Activated T-helper 1 cell treated with Interleukin-2 at 50 U/mL for 16 hours (primary cell): ENCODE measurements at regions not wholly inside any gene's neighbourhood (a gene's known extent, or its start where the extent isn't known, plus 50 kb on each side); places are given as distances from the start of the nearest gene placed in this dataset.

ENCODE experiments used
- DNase-seq: peaks from one replicate; pipeline ENCODE4 v3.0.0-alpha.2; 2020; ENCODE audit warnings: low read depth

DNA sequence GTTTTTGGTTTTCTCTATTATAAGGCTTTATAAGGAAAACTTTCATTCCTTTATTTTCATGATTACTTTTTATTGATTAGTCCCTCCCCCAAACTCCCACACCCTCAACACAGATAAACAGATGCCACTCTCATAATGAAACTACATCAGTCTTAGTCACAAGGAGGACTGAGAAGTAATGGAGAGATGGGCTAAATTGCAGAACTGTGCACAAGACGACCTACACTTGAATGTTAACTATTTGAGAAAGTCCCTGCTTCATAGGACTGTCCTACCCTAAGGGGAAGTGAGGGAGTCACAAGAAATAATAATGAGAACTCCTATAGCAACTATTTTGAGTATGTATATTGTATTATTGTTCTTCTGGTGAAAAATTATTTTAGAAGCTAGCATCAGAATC lies 360.8 kb downstream of the RBM43 start:
- no peak for DNase-seq

DNA sequence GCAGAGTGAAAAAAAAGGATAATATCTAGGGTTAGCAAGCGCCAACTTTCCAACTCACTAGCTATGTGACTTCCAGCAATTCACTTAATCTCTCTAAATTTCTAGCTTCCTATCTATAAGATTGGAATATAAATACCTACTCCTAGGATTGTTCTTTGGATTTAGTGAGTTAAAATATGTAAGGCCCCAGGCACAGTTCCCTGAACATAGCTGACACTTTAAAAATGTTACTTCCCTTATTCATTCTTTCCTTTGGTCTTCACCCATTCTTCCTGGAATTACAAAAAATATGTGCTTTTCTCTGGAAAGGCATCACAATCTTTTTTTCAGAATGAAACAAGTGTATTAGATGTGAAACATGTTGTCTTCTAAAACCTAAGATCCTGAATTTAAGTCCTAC lies 365.7 kb downstream of the RBM43 start:
- DNase-seq = no peak

DNA sequence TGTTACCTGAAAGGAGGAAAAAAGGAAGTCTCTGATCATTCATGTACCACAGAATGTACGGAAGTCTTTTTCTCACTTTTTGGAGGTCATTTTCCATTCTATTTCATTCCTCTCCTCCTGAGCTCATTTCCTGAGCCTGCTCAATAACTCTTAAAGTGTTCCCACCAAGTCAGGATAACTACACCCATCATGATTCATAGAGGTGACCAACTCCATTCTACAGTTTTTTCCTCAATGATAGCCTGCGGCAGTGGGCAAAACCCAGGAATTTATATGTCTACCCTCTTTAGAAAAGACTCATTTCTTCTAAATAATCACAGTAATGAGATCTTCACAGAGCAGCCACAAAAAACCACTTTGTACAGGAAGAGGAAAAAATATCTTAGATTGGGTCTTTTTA lies 372.5 kb downstream of the RBM43 start:
- no peak for DNase-seq

DNA sequence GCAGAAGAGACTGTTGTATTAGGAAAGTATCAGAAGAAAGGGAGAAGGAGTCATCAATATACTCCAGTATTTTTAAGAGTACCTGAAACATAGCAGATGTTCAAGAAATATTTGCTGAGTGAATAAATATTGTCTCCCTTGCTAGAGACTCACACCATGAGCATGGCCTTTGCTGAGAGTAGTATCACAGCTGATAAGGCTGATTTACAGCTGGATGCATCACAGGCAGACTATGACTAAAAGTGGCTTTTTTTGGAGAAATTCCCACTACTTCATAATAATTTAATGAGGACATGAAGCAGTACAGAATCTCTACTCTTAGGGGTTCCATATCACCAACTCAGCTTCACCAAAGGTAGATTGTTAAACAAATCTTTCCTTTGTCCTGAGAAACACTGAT lies 373.3 kb downstream of the RBM43 start:
- no peak for DNase-seq

DNA sequence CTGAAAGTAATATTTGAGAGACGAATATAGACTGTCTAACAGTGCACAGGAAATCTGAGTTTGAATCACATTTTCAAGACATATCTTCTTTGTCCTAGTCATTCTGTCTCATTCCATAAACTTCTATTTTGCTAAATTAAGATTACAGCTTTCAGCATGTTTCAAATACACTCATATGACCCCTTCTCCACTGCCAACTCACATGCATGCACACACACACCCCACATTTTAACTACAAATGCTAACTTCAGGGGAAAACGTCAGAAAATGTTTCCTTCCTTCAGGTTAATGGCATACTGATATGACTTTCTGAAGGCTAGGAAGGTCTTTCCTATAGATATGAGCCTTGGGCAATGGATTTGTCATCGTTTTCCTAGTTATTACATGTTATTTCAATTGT lies 373.7 kb downstream of the RBM43 start:
- DNase-seq = no peak

DNA sequence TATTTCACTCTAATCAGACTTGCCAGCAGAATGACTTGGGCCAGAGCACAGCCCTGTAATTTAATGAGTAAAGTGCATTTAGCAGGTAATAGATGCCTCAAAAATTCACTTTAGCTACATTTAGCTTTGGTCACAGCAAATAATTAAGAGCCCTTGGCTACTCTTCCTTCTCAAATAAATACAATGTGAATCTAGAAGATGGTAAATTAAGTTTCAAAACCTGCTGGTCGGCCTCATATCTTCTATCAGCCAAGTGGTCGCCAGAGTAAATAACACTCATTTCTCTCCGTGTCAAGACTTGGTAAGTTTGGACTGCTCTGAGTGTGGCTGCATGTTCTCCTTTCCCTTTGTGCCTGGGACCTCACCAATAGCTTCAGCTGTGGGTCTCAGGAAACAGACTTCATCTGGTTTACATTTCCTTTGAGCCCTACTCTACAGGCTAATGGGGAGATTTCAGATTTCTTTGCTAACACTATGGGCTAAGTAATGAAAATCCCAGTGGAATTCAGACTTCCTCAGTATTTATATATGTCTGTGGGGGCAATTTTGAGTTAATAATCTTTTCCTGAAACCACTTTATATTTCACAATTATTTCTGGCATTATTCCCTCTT lies 375.8 kb downstream of the RBM43 start:
- DNase-seq = no peak

DNA sequence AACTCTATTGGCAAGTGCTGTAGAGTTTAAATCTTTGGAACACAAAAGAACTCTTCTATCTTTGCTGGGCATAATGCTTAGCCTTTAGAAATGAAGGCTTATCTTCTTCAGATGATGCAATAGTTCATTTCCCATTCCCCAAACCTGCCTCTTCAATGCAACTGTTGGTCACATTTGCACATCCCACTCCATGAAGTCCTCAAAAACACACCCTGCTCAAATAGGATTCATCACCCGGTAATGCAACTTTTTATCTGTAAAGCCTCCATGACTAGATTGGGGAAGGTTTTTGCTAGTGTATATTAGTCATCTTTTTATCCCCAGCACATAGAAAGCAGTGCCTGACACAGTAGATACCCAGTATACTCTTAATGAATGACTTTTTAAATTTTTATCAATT lies 376.4 kb downstream of the RBM43 start:
- no peak for DNase-seq

DNA sequence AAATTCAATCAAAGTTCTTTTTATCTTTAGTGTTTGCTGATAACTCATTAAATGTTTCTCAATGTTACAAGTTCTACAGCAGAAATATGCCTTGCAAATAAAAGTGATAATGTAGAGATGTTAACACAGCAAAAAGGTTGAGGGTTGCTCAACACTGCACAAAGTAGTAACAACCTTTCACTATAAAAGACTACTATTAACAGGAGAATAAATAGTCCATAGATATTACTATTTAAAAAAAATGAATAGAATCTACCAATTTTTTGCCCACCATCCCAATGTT lies 378.1 kb downstream of the RBM43 start:
- DNase-seq = no peak

DNA sequence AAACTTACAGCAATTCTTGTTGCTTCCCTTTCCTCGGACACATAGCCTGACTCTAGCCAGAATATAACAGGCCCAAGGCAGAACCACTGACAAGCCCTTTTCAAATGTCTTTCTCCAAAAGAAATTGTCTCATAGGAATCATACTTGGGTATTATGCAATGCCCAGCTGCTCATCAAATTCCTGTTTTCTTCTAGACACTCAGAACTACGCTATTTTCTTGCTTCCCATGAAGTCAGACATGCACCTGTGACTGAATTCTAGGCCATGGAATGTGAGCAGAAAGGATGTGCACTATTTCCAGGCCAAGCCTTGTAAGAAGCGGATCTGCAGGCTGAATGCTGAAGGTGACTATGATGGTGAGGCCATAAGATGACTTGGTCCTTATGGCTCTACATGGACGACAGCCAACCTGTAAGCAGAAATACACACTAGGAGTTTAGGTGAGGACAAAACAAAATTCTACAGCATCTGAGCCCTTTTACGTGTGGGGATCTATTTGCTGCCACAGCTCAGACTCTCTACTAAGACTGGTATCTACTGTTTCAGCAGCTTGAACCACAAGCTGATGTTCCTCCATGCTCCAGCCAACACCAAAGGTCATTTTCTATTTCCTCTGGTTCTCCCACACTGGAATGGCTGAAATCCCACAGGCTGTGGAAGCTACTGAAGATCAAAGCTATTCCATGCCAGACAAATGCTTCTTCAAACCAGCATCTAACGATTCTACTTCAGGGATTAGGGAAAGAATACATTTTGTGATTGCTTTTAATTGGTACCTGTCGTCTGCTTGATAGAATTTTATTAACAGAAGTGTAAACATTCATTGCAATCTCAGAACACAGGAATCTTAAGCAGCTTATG lies 378.7 kb downstream of the RBM43 start:
- no peak for DNase-seq

DNA sequence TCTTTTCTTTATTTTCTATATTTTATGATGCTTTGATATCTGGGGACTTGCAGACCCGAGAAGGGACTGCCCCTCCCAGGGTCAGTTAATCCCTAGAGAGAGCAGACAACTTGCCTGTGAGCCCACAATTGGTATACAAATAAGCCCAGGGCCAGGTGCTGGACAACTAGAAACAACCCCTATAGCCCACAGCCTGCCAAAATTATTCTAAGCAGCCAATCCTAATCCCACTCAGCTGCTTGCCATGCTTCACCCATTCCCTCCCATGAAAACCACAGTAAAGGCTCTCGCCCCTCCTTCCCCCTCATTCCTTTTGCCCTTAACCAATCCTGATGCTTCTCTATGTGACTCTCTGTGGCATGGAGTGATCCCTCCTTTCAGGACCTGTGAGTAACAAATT lies 380.7 kb downstream of the RBM43 start:
- no peak for DNase-seq

DNA sequence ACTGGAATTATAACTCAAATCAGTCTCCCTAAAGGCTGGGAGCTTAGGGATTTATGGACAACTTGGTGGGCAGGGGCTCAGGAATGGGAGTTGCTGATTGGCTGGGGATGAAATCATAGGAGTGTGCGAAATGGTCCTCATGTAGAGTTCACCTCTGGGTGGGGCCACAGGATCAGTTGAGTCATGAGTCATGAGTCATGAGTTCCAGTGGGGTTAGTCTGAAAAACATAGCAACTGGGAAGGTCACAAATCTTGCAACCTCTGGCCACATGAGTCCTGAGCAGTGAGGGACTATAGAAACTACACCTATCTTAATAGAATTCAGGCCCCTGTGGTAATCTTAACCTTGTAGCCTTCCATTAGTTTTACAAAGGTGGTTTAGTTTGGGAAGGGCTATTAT lies 383.3 kb downstream of the RBM43 start:
- DNase-seq = no peak

DNA sequence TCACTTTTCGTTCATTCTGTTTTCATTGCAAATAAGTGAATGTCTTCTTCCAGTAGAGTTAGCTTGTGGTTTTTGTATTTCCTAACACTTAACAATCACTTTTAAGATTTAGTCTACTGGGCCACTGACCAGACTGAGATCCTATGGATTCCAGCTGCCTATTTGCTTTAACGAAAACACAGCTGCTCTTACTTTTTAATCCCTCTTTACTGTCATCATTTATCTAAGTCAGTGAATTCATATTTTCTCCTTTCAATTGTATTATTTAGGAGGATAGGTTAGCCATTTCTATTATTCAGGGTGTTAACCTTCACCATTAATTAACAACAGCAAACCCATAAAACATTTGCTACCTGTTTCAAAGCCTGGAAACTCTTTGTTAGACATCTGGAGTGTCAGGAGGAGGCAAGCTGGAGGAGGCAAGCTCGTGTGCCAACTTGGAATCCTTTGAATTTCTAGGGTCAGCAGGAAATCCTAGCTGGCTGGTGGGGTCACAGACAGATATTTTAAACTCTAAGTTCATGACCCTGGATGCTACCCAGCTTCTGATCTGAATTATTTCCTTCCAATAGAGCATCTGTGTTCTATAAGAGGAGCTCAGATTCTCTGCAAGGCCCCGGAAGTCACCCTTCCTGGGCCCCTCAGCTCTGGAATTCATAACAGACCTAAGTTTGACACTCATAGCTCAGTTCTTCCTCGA lies 385.3 kb downstream of the RBM43 start:
- DNase-seq = no peak

DNA sequence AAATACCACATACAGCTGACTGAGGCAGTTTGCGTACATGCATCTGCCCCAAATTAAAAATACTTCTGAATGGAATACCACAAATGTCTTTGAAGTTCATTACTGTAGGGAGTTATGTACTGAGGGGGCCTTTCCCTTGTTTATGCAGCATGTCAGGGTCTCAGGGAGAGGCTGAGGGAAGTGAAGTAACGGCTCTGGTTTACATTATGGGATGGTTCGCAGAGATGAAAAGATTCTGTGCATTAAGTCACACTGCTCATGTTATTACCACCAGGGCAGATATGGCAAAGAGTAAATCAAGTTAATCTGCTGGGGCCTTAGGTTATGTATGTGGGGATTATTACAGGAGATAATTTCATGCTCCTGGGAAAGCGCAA lies 385.9 kb upstream of the RND3 start:
- DNase-seq = no peak

DNA sequence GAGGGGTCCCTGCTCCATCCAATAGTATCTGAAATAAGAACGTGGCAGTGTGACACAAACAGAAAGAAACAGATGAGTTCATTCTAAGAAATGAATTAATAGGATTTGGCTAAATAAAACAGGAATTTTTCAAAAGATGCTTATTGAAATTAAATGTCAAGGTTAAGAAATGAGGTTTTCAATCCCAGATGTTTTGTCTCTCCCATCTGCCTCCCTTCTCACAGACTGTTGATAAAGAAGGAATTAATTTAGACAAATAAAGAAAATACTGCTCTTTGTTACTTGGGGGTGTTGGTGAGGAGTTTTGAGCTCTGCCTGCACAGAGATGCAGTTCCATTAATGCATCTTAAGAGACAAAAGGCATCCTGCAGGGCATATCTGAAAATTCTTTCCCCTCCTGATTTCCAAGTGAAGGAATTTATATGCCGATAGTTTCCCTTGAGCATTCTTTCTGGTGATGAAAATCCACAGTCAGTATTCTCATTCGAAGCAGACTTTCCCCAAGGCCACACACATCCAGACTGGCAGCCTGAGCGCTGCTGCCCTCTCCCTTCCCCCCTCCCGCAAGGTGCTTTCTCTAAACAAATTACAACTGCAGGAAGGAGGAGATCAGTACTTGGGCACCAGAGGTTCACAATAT lies 385.4 kb upstream of the RND3 start:
- DNase-seq = no peak

DNA sequence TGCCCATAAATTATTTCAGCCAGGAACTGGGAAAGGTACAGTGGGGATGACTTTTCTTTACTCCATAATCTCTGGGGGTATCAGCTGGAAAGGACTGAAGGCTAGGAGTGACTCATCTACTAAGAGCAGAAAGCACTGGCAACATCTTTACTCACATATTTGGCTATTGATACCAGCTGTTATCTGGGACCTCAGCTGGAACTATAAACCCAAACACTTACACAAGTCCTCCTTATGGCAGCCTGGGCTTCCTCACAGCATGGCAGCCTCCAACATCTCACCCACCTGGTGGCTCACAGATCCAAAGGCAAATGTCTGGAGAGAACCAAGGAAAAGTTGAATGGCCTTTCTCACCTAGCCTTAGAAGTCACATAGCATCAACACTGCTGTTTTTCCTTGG lies 379.0 kb upstream of the RND3 start:
- DNase-seq = no peak

DNA sequence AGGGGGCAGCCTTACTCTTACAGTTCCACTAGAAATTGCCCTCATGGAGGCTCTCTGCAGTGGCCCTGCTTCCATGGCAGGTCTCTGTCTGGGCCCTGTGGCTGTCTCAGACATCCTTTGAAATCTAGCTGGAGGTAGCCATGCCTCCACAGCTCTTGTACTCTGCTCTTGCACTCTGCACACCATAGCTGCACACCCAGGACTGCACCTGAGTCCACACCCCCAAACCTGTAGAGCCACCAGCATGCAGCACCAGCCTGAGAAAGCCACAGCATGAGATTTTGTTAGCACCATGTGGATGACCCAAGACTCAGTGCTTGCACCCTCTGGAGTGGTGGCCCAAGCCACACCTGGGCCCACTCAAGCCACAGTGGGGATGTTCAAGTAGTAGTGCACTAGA lies 376.2 kb upstream of the RND3 start:
- no peak for DNase-seq

DNA sequence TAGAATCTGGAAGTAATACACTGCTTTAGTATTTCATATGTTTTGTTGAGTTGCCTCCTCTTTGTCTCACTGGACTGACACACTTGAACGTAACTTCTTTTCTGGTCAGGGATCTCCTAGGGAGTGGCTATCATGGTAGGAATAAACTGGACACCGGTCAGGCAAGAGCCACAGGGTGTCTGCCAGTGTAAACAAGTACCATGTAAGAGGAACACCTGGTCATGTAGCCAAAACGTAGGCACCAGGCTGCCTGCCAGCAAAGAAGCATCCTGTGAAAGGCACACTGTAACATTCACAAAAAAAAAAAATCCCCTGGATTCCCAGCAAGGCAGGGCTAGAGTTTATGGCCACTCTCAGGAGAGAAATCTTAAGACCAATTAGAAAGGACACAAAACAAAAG lies 372.8 kb upstream of the RND3 start:
- no peak for DNase-seq

DNA sequence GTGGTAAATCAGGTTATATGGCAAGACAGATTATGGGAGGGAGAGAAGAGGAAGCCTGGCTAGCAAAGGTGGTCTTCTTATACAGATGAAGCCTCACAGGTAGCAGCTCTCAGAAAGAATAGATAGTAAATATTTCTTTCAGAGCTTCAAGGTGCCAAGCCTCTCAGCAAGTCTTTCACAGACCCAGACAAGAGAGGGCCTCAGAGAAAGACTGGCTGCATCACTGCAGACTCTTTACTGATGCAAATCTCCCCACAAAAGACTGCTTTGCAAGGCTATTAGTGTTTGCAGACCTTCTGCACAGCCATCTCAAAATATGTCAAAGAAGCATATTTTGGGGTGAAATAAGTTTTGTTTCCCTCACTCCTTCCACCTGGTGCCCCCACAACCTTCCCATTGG lies 372.4 kb upstream of the RND3 start:
- no peak for DNase-seq

DNA sequence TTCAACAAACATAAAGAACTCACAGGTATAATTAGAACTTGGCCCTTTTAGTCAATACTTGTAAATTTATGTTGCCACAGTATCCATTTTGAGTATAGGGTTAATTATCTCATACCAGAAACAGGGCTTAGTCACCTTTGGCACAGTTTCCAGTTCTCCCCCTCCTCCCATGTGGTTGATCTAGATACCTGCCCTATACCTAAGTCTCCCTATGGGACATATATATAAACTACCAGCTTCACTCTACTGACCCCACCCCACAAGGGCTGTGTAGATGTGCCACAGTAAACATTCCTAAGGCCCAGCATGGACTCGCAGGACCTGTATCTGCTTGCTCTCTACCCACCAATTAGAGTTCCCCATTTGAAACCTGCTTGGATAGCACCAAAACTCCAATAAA lies 371.7 kb upstream of the RND3 start:
- DNase-seq = no peak

DNA sequence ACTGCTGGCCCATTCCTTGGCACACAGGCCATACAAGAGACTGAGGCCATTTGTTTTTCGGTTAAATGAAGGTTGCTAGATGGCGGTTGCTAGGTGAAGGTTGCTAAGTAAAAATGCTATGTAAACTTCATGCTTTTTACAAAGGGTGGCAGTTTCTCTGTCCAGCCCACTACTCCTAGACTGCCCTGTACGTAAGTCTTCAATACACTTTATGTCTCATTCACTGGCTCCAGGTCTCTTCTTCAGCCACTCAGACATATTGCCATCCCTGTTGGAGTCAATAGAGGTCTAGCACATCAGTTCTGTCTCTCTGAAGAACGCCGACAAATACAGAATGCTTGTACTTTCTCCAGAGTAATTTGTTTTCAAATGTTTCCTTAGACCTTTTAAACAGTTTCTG lies 370.9 kb upstream of the RND3 start:
- DNase-seq = no peak

DNA sequence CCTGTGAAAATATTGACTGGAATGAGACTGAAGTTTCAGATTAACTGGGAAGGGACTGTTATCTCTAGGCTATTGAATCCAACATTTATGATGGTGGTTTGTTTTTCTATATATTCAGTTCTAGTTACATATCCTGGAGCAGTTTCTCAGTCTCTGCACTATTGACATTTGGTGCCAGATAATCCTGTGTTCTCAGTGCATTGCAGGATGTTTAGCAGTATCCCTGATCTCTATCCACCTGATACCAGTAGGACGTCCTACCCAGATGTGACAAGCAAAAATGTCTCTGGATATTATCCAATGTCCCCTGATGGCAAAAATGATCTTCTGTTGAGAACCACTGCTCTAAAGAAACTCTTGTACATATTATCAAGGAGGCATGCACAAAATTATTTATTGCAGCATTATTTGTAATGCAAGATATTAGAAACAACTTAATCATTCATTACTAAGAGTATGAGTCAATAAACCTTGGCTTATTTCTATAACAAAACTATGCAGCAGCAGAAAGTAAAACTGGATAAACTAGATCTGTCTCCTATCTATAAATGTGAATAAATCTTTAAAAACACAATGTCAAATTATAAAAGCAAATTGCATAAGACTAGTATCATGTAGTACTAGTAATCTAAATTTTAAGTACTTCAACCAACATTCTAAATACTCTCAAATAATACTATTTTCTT lies 369.3 kb upstream of the RND3 start:
- DNase-seq = no peak

DNA sequence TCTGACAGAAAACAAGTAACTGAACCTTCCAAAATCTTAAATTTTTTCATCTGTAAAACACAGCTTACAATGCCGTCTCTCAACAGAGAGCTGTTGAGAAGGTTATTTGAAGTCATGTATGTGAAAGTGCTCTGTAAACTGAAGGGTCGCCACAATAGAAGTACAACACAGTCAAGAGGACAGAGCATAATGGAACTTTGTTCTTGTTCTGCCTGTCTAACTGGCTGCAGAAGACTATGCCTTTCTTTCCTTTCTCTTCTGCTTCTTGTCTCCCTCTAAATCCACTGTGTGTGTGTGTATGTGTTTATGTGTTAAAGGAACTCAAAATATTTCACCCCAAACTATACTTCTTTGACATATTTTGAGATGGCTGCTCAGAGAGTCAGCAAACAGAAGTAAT lies 365.8 kb upstream of the RND3 start:
- DNase-seq = no peak

DNA sequence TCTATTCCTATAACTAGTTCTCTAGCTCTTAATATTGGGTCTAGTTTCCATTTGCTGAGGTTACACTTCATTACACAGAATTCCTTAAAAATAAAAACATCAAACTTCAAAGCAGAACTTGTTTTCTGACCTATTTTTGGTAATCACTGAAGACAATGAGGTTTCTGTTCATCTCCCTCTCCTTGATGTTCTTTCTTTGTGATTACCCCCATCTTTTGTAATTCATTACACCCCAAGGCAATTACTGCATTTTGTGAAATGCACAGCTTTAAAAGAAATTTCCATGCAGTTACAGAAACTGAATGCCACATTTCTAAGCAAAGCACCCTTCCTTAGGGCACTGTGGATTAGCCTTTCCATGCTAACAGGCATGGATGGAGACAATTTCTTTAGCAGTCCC lies 363.2 kb upstream of the RND3 start:
- no peak for DNase-seq
